NCI-H146 (cell line): ENCODE measurements at regions not wholly inside any gene's neighbourhood (a gene's known extent, or its start where the extent isn't known, plus 50 kb on each side); places are given as distances from the start of the nearest gene placed in this dataset.
"Not testable (repeated sequence)": the region's sequence is repeated elsewhere in the genome, so short reads cannot be mapped to it uniquely, and the experiment has no call there.

Source experiments
- DNase-seq: peaks from one replicate; lab custom pipeline; 2025; lab: John Stamatoyannopoulos, UW

- DNase-seq: no peak
Measured at GRCh38 chr5:159784993-159785392, 131.3 kb upstream of the ADRA1B start.

DNA sequence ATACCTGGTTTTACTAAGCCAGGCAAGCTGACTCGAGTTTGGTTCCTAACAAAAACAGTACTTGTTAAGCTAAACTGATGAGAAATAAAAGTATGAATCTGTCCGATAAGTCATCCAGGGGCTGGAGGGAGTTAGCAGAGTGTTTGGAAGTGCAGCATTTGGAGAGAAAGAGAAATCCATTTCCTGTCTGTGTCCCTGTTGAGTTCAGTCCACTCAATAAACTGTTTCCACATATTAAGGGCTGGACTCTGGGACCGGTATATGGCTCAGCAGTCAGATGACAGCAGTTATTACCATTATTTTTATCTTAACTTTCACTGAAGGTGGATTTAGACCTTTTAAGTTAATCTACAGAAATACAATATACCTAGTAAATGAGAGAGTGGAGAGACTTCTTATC is 130.6 kb upstream of the ADRA1B start:
- no peak for DNase-seq

GRCh38 chr5:159786201-159786600 is 130.1 kb upstream of the ADRA1B start:
- no peak for DNase-seq

- no peak for DNase-seq
Measured at GRCh38 chr5:159786901-159787691, 129.2 kb upstream of the ADRA1B start.

DNA sequence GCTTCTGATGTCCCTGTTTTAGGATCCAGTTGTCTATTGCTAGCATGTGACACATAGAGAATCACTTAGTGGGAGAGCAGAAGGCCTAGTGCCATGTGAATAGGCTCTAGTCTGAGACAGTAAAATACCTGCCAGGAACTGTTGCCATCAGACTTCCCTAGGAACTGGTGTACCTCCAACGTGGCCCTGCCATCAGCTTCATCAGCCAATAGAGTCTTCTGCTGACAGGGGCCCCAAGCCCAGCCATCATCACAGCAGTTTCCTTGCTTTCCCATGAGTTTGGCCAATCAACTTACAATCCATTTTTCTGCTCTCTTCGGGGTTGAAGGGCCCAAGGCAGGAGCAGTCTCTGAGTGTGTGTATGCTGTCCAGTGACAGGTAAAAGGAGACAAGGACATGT is 128.4 kb upstream of the ADRA1B start:
- DNase-seq: no peak

GRCh38 chr5:159788835-159789331 is 127.4 kb upstream of the ADRA1B start:
- DNase-seq: no peak

DNA sequence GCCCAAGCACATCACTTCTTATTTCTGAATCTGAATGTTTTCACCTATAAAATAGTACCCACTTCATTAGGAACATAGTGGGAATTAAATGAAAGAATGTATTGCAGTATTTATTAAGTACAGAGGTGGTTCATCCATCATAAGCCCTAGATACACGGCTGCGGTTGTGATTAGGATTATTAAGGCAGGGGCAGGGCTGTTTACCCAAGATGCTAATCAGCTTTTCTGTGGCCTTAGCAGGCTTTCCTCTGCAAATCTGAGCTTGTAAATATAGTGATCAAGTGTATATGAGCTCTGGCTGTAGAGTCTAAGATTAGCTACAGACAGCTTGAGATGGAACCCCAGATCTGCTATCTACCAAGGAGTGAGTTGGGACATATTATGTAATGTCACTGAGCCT is 124.1 kb upstream of the ADRA1B start:
- no peak for DNase-seq

DNA sequence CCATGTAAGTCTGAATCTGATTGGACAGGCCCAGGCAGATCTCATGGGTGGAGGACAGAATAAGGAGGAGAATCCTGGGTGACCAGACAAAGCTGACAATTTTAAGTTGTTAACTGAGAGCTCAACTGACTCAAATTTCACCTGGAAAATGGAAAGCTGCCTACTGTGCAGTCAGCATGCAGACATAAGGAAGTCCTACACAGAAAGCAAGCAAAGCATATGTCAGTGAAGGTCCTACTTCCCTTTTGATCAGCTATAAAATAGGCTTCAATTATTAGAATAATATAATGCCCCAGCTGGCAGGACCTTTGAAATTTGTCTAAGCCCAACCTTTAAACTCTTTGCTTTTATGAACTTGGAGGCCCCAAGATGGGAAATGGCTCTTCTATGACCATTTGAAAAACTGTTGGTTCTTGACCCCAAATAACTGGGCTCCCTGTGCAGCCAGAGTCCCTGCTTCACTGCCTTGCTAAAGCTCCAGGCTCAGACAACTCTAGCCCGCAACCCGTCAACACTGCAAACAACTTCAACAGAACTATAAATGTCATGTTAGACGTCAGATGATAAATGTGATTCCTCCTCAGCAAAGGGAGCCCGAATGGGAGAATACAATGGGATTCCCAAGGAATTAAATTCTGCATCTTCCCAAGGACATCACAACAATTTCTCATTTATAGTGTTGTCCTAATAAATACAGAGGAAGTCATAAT is 118.9 kb upstream of the ADRA1B start:
- no peak for DNase-seq

DNA sequence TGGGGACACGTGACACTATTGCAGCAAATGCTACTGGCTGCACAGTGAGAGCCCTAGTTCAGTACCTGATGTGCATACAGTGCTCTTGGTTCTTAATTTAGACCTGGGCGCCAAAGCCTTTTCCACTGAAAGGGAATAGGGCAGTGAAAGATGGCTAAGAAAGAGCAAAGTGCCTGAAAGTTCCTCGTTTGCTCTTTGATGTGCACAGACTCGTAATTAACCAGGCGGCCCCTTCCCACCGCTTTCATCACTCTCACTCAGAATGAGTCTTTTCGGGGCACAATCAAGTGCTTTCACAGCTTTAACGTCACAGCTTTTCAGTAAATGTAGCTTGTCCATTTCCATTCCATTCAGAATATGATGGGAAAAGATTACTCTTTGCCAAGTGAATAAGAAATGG is 116.6 kb upstream of the ADRA1B start:
- DNase-seq: no peak

DNA sequence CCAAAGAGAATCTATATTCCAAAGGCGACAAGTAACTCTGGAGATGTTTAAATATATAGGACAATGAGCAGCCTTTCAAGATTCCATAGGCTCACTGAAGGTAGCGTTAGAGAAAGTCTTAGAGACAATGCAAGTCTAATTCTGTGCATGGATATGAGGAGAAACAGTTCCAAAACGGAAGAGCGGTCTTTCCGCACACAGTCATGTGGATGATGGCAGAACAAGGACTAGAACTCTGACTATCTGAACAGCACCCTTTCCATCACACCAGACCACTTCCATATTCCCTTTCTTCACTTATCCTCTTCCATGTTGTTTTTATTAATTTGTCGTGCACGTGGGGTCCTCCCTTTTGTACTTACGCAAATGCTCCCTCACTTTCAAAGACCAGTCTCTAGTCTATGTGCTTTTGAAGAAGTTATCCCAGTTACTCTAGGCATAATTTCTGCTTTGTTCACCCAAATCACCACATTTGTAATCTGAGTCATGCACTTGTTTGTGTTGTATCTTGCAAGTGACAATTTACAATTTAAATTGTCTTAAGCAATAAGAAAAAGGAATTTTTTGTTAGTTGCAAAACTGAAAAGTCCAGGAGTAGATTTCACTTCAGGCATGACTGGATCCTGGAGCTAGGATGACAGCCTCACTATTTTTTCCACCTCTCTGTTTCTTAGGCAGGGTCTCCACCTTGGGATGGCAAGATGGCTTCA is 116.0 kb upstream of the ADRA1B start:
- DNase-seq: no peak

DNA sequence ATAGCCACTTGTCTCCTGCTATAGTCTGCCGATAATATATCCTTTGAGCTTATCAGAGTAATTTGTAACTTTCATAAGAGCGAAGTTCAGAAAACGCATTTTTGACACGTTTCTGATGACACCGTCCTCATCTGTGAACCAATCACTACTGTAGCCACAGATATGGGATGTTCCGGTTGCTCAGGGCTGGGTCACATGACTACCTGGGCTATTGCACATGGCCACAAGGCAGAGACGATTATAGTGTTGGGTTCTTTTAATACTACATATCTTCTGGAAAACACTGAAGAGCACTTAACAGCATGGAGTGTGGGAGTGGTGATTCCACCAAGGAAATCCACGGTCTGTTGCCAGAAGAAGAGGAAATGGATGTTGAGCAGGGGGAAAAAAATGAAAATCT is 115.0 kb upstream of the ADRA1B start:
- no peak for DNase-seq

- DNase-seq: no peak
Measured at GRCh38 chr5:159802661-159803060, 113.6 kb upstream of the ADRA1B start.

DNA sequence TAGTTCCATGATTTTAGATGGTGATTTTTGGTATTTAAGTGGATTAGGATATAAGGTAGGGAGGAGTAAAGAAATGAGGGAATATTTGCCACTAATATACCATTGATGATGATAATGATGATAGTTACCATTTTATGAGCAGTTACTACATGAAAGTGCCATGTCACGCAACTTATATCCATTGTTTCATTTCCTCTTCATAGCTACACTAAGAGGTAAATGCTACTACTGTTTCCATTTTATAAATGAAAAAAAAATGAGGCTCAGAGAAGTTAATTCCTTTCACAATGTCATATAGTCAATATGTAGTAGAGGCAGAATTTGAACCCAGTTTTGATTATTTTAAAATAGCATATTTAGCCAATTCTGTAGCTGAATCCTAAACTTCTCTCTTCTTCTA is 112.2 kb upstream of the ADRA1B start:
- no peak for DNase-seq

GRCh38 chr5:159805021-159805420 is 111.3 kb upstream of the ADRA1B start:
- DNase-seq: no peak

- not testable (repeated sequence) for DNase-seq
Measured at GRCh38 chr5:159807135-159807534, 109.1 kb upstream of the ADRA1B start.

GRCh38 chr5:159807586-159807985 is 108.7 kb upstream of the ADRA1B start:
- DNase-seq: no peak

DNA sequence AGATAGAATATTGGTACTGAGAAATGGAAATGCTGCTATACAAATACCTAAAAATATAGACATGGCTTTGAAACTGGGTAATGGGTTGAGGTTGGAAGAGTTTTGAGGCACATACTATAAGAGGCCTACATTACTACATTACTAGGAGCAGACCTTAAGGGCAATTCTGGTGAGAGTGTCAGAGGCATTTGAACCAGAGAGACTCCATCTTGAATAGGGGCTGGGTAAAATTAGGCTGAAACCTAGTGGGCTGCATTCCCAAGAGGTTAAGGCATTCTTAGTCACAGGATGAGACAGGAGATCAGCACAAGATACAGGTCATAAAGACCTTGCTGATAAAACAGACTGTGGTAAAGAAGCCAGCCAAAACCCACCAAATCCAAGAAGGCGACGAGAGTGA is 104.6 kb upstream of the ADRA1B start:
- no peak for DNase-seq

DNA sequence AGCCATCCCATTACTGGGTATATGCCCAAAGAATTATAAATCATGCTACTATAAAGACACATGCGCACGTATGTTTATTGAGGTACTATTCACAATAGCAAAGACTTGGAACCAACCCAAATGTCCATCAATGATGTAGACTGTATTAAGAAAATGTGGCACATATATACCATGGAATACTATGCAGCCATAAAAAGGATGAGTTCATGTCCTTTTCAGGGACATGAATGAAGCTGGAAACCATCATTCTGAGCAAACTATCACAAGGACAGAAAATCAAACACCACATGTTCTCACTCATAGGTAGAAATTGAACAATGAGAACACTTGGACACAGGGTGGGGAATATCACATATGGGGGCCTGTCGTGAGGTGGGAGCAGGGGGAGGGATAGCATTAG is 103.5 kb upstream of the ADRA1B start:
- not testable (repeated sequence) for DNase-seq

- no peak for DNase-seq
Measured at GRCh38 chr5:159814222-159814621, 102.1 kb upstream of the ADRA1B start.

DNA sequence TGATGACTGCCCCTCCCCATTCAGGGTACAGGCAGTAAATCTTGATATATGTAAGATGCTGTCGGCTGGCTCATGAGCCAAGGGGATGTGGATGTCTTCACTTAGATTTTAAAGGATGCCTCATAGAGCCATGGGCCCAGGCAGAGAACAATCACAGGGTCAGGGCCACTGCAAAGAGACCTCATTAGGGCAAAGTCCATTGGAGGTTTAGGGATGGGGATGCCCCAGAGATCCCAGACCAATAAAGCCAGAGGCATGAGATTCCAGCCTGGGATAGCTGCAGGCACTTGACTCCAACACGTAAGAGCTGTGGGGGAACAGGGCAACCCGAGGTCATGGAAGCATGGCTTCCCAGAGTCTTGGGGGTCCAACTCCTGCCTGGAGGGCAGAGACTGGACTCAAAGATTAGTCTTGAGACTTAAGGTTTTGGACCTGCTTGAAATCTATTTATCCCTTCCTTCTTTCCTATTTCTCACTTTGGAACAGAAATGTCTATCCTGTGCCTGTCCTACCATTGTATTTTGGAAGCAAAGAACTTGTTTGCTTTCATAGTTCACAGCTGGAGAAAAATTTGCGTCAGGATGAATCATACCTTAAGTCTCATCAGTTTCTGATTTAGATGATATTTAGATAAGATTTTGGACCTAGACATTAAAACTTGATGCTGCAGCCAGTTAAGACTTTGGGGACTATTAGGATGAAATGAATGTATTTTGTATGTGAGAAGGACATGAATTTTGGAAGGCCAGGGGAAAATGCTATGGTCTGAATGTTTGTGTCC is 101.3 kb upstream of the ADRA1B start:
- DNase-seq: no peak

- no peak for DNase-seq
Measured at GRCh38 chr5:159817262-159818029, 98.8 kb upstream of the ADRA1B start.
